ENCODE measurements at regions not wholly inside any gene's neighbourhood (a gene's known extent, or its start where the extent isn't known, plus 50 kb on each side); places are given as distances from the start of the nearest gene placed in this dataset.

GRCh38 chr16:79777679-79778078, 177.1 kb upstream of the MAF start:
- TF ChIP-seq, protein P1, sequence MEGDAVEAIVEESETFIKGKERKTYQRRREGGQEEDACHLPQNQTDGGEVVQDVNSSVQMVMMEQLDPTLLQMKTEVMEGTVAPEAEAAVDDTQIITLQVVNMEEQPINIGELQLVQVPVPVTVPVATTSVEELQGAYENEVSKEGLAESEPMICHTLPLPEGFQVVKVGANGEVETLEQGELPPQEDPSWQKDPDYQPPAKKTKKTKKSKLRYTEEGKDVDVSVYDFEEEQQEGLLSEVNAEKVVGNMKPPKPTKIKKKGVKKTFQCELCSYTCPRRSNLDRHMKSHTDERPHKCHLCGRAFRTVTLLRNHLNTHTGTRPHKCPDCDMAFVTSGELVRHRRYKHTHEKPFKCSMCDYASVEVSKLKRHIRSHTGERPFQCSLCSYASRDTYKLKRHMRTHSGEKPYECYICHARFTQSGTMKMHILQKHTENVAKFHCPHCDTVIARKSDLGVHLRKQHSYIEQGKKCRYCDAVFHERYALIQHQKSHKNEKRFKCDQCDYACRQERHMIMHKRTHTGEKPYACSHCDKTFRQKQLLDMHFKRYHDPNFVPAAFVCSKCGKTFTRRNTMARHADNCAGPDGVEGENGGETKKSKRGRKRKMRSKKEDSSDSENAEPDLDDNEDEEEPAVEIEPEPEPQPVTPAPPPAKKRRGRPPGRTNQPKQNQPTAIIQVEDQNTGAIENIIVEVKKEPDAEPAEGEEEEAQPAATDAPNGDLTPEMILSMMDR (IDR thresholded peaks at IDR 0.05): no peak
- no peak for TF ChIP-seq POLR2AphosphoS5 (IDR thresholded peaks at IDR 0.05)
- no peak for TF ChIP-seq POLR2A (IDR thresholded peaks at IDR 0.05; ENCODE audit: low read depth)

Measured in esophagus muscularis mucosa (tissue), 3 donors.